ENCODE measurements at regions not wholly inside any gene's neighbourhood (a gene's known extent, or its start where the extent isn't known, plus 50 kb on each side); places are given as distances from the start of the nearest gene placed in this dataset.

DNA sequence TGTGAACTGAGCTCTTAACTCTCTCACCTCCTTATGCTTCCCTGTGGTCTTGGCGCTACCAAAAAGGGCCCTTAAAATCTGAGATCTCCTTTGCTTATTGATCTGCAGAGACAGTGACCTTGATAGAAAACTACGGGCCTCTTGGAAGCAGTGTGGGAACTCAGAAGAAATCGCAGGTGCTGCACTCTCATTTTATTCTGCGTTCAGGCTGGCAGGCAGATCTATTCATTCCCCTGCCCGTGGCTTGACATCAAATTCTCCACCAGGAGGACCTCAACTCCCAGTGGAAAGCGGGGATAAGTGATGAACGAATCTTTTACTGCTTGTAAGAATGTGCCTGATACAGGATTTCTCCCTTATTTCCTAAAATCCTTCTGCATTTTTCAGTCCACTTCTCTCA lies 143.2 kb upstream of the SEL1L start:
- no peak for TF ChIP-seq POLR2A (IDR thresholded peaks at IDR 0.05)
- no peak for TF ChIP-seq CTCF (IDR thresholded peaks at IDR 0.05)
